NCI-H748 treated with DMSO at 0.1 percent for 48 hours (cell line): ENCODE measurements at regions not wholly inside any gene's neighbourhood (a gene's known extent, or its start where the extent isn't known, plus 50 kb on each side); places are given as distances from the start of the nearest gene placed in this dataset.
"Not testable (repeated sequence)": the region's sequence is repeated elsewhere in the genome, so short reads cannot be mapped to it uniquely, and the experiment has no call there.

ENCODE experiments used
- DNase-seq: peaks from one replicate; lab custom pipeline; 2025; lab: John Stamatoyannopoulos, UW

GRCh38 chr6:97456070-97456469 lies 173.1 kb upstream of the MMS22L start:
- no peak for DNase-seq

- DNase-seq: no peak
Measured at GRCh38 chr6:97459535-97459934, 176.5 kb upstream of the MMS22L start.

- no peak for DNase-seq
Measured at GRCh38 chr6:97459986-97460385, 177.0 kb upstream of the MMS22L start.

GRCh38 chr6:97460394-97461080 lies 177.5 kb upstream of the MMS22L start:
- DNase-seq: no peak

GRCh38 chr6:97461218-97461617 lies 178.2 kb upstream of the MMS22L start:
- no peak for DNase-seq

GRCh38 chr6:97462031-97462430 lies 179.0 kb upstream of the MMS22L start:
- no peak for DNase-seq

- DNase-seq: no peak
Measured at GRCh38 chr6:97462938-97463598, 180.1 kb upstream of the MMS22L start.

GRCh38 chr6:97465877-97466561 lies 183.0 kb upstream of the MMS22L start:
- no peak for DNase-seq

- DNase-seq: no peak
Measured at GRCh38 chr6:97468981-97469380, 186.0 kb upstream of the MMS22L start.

- DNase-seq: no peak
Measured at GRCh38 chr6:97469451-97469850, 186.4 kb upstream of the MMS22L start.

- no peak for DNase-seq
Measured at GRCh38 chr6:97470322-97470721, 187.3 kb upstream of the MMS22L start.

GRCh38 chr6:97473979-97474378 lies 191.0 kb upstream of the MMS22L start:
- no peak for DNase-seq

GRCh38 chr6:97497713-97498331 lies 214.8 kb upstream of the MMS22L start:
- peak; percentile 82 for DNase-seq

GRCh38 chr6:97501853-97502252 lies 218.8 kb upstream of the MMS22L start:
- DNase-seq: peak; percentile 24

- DNase-seq: no peak
Measured at GRCh38 chr6:97508646-97509045, 225.6 kb upstream of the MMS22L start.

- DNase-seq: not testable (repeated sequence)
Measured at GRCh38 chr6:97513260-97513659, 230.2 kb upstream of the MMS22L start.

GRCh38 chr6:97524811-97525210 lies 241.8 kb upstream of the MMS22L start:
- peak; percentile 60 for DNase-seq

- no peak for DNase-seq
Measured at GRCh38 chr6:97535800-97536199, 252.8 kb upstream of the MMS22L start.

- DNase-seq: no peak
Measured at GRCh38 chr6:97548354-97548753, 265.3 kb upstream of the MMS22L start.

- no peak for DNase-seq
Measured at GRCh38 chr6:97557355-97557754, 274.3 kb upstream of the MMS22L start.

GRCh38 chr6:97563529-97563928 lies 280.5 kb upstream of the MMS22L start:
- DNase-seq: no peak

- DNase-seq: no peak
Measured at GRCh38 chr6:97572943-97573342, 289.9 kb upstream of the MMS22L start.

- no peak for DNase-seq
Measured at GRCh38 chr6:97586344-97586743, 303.3 kb upstream of the MMS22L start.
